Right lobe of liver (tissue), 6 donors: ENCODE measurements at regions not wholly inside any gene's neighbourhood (a gene's known extent, or its start where the extent isn't known, plus 50 kb on each side); places are given as distances from the start of the nearest gene placed in this dataset.

Experiments
- ATAC-seq, 4 donors: fragments of 200-7000 bp; cut with Tn5 transposase; one replicate each; pipeline ENCODE4 v1.9.1; 2020; ENCODE audit warnings: mild to moderate bottlenecking in 4 of 4, moderate library complexity in 4 of 4
- DNase-seq, 3 donors: peaks; one replicate each; pipeline ENCODE4 v3.0.0-alpha.2; 2020
- H3K27ac ChIP-seq, 3 donors: fragments of 200-600 bp; one replicate each; pipeline ENCODE4 v1.8.0; 2022
- H3K27me3 ChIP-seq, 2 donors: fragments of 200-600 bp; one replicate each; pipeline ENCODE4 v1.8.0; 2022
- H3K36me3 ChIP-seq, 4 donors: fragments of 200-600 bp; sonication (generic) in 1 of 4; one replicate each; pipeline versions ENCODE4 v1.5.1 to v1.8.0; 2017 to 2022; ENCODE audit warnings: control low read depth in 1 of 4
- H3K4me1 ChIP-seq, 4 donors: fragments of 200-600 bp; sonication (generic) in 1 of 4; one replicate each; pipeline versions ENCODE4 v1.5.1 to v1.8.0; 2017 to 2022; ENCODE audit warnings: control low read depth in 1 of 4
- H3K4me3 ChIP-seq, 3 donors: fragments of 200-600 bp; one replicate each; pipeline ENCODE4 v1.8.0; 2022
- H3K9me3 ChIP-seq, 4 donors: fragments of 200-600 bp; sonication (generic) in 1 of 4; one replicate each; pipeline versions ENCODE4 v1.5.1 to v1.8.0; 2017 to 2022; ENCODE audit warnings: control low read depth in 1 of 4
- POLR2A ChIP-seq: fragments of 450-650 bp; IDR thresholded peaks from one replicate; pipeline ENCODE4 v1.6.1; 2017; ENCODE audit warnings: antibody characterized with exemption, mild to moderate bottlenecking
- WGBS: methylation state at CpG from one replicate; pipeline ENCODE4 v1.1.6; 2018; ENCODE audit warnings: low coverage, low lambda C conversion rate; ENCODE audit not compliant: insufficient coverage; ENCODE audit errors: missing lambda C conversion rate; 5-methylcytosine and 5-hydroxymethylcytosine counted together
- intact Hi-C, 2 donors: fragments of 100-400 bp; cut with DNase I; formaldehyde crosslinking; loops; one replicate each; pipeline versions ENCODE4 v1.11.2 to v1.14.1; 2022
- TF ChIP-seq, protein P1 (sequence below), 4 donors: fragments of 200-600 bp in 3 of 4; fragments of 450-650 bp in 1 of 4; IDR thresholded peaks; one replicate each; pipeline versions ENCODE4 v1.5.1 to v1.8.0; 2016 to 2022; ENCODE audit warnings: antibody characterized with exemption in 4 of 4, mild to moderate bottlenecking in 2 of 4
- donor health status: DM: no; HTN: yes; CAD: no.
- donor health status: DM: no; HTN: no; CAD: no.
- donor health status: DM: no; HTN: no; CAD: no.
- donor health status: DM: no; HTN: yes; CAD: no.
- donor health status: DM: no; HTN: yes; CAD: no.

- intact Hi-C loops = no loop called here
- WGBS = 65% methylated on average over 9 of the region's 9 CpGs
- no peak for ATAC-seq
These were observed 71.0 kb upstream of the UNC5C start for GRCh38 chr4:95619525-95620443.

GRCh38 chr4:95614684-95615205 is 66.0 kb upstream of the UNC5C start:
- intact Hi-C loops = no loop called here
- DNase-seq (no peak), ATAC-seq (no peak)
- H3K36me3 ChIP-seq = no peaks in the 10 kb centered on the region
- no peaks in the 10 kb centered on the region for H3K4me1 ChIP-seq
- H3K27ac ChIP-seq = no peak overlapping the region
- no peak overlapping the region for H3K4me3 ChIP-seq
- no peaks in the 10 kb centered on the region for H3K27me3 ChIP-seq
- no peaks in the 10 kb centered on the region for H3K9me3 ChIP-seq
- WGBS = 62% methylated on average over 8 of the region's 8 CpGs
- TF ChIP-seq, protein P1, sequence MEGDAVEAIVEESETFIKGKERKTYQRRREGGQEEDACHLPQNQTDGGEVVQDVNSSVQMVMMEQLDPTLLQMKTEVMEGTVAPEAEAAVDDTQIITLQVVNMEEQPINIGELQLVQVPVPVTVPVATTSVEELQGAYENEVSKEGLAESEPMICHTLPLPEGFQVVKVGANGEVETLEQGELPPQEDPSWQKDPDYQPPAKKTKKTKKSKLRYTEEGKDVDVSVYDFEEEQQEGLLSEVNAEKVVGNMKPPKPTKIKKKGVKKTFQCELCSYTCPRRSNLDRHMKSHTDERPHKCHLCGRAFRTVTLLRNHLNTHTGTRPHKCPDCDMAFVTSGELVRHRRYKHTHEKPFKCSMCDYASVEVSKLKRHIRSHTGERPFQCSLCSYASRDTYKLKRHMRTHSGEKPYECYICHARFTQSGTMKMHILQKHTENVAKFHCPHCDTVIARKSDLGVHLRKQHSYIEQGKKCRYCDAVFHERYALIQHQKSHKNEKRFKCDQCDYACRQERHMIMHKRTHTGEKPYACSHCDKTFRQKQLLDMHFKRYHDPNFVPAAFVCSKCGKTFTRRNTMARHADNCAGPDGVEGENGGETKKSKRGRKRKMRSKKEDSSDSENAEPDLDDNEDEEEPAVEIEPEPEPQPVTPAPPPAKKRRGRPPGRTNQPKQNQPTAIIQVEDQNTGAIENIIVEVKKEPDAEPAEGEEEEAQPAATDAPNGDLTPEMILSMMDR (IDR thresholded peaks at IDR 0.05) = no peak
- no peak for TF ChIP-seq POLR2A

More at GRCh38 chr4:95619525-95620443, 71.0 kb upstream of the UNC5C start:
- Histone ChIP-seq H3K36me3 (no peaks in the 10 kb centered on the region), H3K4me1 (no peaks in the 10 kb centered on the region), H3K4me3 (no peak overlapping the region), H3K27ac (no peak overlapping the region), H3K27me3 (no peaks in the 10 kb centered on the region), H3K9me3 (no peaks in the 10 kb centered on the region)
- TF ChIP-seq, protein P1 (IDR thresholded peaks at IDR 0.05) = no peak
- TF ChIP-seq POLR2A = no peak
- no peak for DNase-seq

GRCh38 chr4:95610061-95610569 is 61.3 kb upstream of the UNC5C start:
- intact Hi-C loops = no loop called here
- no peaks in the 10 kb centered on the region for H3K9me3 ChIP-seq
- H3K27me3 ChIP-seq = no peaks in the 10 kb centered on the region
- no peak overlapping the region for H3K27ac ChIP-seq
- no peak overlapping the region for H3K4me3 ChIP-seq
- H3K36me3 ChIP-seq = no peaks in the 10 kb centered on the region
- 43% methylated on average over 3 of the region's 3 CpGs for WGBS
- DNase-seq (no peak), ATAC-seq (no peak)
- H3K4me1 ChIP-seq = no peaks in the 10 kb centered on the region
- no peak for TF ChIP-seq POLR2A
- TF ChIP-seq, protein P1 (IDR thresholded peaks at IDR 0.05) = no peak

DNA sequence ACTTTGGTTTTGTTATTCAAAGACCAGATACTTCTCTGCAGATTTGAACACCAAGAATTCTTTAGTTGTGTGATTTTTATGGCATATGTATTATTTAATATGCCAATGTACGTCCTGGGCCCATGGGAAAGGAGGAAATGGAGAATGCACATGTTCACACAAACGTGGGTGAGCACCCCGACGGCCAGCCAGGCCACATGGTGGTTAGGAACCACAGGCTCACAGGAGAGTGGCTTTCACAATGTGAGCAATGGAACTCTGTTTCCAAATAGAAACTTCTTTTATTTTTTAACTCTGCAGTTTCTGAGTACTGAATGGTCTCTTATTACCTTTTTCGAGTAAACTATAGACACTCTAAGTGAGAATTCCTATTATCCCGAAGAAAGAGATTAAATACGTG is 58.0 kb upstream of the UNC5C start:
- Histone ChIP-seq H3K27me3 (no peaks in the 10 kb centered on the region), H3K4me3 (no peak overlapping the region), H3K27ac (no peak overlapping the region), H3K4me1 (no peaks in the 10 kb centered on the region), H3K9me3 (no peaks in the 10 kb centered on the region), H3K36me3 (no peaks in the 10 kb centered on the region)
- TF ChIP-seq POLR2A = no peak
- TF ChIP-seq, protein P1 (IDR thresholded peaks at IDR 0.05) = no peak
- ATAC-seq = no peak
- 54% methylated on average over 7 of the region's 7 CpGs for WGBS
- no peak for DNase-seq
- intact Hi-C loops = no loop called here
